Heart right ventricle (tissue), 16 donors: ENCODE measurements at regions not wholly inside any gene's neighbourhood (a gene's known extent, or its start where the extent isn't known, plus 50 kb on each side); places are given as distances from the start of the nearest gene placed in this dataset.
A peak's percentile ranks its signal among the peaks of the same experiment; 100 is the strongest.

ENCODE experiments used
- ATAC-seq, 8 donors: fragments of 200-7000 bp; cut with Tn5 transposase; one replicate each; pipeline ENCODE4 v1.9.1; 2020; ENCODE audit warnings: mild to moderate bottlenecking in 8 of 8, moderate library complexity in 8 of 8, moderate number of reproducible peaks in 1 of 8
- DNase-seq, 2 donors: peaks; one replicate each; pipeline ENCODE4 v3.0.0-alpha.2; 2020
- H3K27ac ChIP-seq, 10 donors: fragments of 200-600 bp; sonication (generic) in 2 of 10; one replicate each; pipeline versions ENCODE4 v1.5.0 to v1.8.0; 2020 to 2022; ENCODE audit warnings: mild to moderate bottlenecking in 3 of 10
- H3K27me3 ChIP-seq, 7 donors: fragments of 200-600 bp; one replicate each; pipeline ENCODE4 v1.8.0; 2021 to 2022; ENCODE audit warnings: mild to moderate bottlenecking in 2 of 7
- H3K36me3 ChIP-seq, 9 donors: fragments of 200-600 bp; sonication (generic) in 1 of 9; one replicate each; pipeline versions ENCODE4 v1.5.0 to v1.8.0; 2020 to 2022; ENCODE audit warnings: mild to moderate bottlenecking in 2 of 9
- H3K4me1 ChIP-seq, 9 donors: fragments of 200-600 bp; sonication (generic) in 1 of 9; one replicate each; pipeline versions ENCODE4 v1.5.0 to v1.8.0; 2020 to 2022; ENCODE audit warnings: mild to moderate bottlenecking in 4 of 9
- H3K4me3 ChIP-seq, 10 donors: fragments of 200-600 bp; sonication (generic) in 2 of 10; one replicate each; pipeline versions ENCODE4 v1.5.0 to v1.8.0; 2020 to 2022; ENCODE audit warnings: mild to moderate bottlenecking in 7 of 10, moderate library complexity in 2 of 10
- H3K9me3 ChIP-seq, 11 donors: fragments of 200-600 bp in 10 of 11; sonication (generic) in 2 of 11; one replicate each; pipeline versions ENCODE4 v1.5.0 to v1.8.0; 2013 to 2022; ENCODE audit warnings: mild to moderate bottlenecking in 2 of 11, control low read depth in 1 of 11, moderate library complexity in 1 of 11
- WGBS, 2 donors: extraction: QIAGEN DNeasy Blood & Tissue Kit; methylation state at CpG; one replicate each; pipeline ENCODE4 v1.1.7; 2013; ENCODE audit warnings: inconsistent platforms in 1 of 2; 5-methylcytosine and 5-hydroxymethylcytosine counted together
- intact Hi-C, 10 donors: fragments of 100-400 bp; cut with DNase I; formaldehyde crosslinking; loops; one replicate each; pipeline versions ENCODE4 v1.11.1 to v1.14.2; 2022
- TF ChIP-seq, protein P1 (sequence below), 9 donors: fragments of 200-600 bp; sonication (generic) in 2 of 9; IDR thresholded peaks; one replicate each; pipeline versions ENCODE4 v1.5.0 to v1.8.0; 2021 to 2022; ENCODE audit warnings: antibody characterized with exemption in 9 of 9, mild to moderate bottlenecking in 5 of 9, moderate library complexity in 1 of 9
- donor health status: Arrhythmogenic right ventricular cardiomyopathy.
- donor health status: ischemic (EF 13 %, LVEDD 7.1; RV severe dilation, severe dysfunction).
- donor health status: healthy with polysubstance abuse.
- donor health status: DM: no; HTN: yes; CAD: no.
- donor health status: DM: no; HTN: no; CAD: no.
- donor health status: ischemic (EF 25% LVEDD 6.9; RV normal size, moderate dysfunction).
- donor health status: ischemic (EF 25% LVEDD 5.7; RV mildly dilated, moderate dysfunction).
- donor health status: healthy.
- donor health status: DM: yes; HTN: yes; CAD: no.
- donor health status: Ischemic cardiomyopathy.
- donor health status: ischemic (EF 35%, LVEDD 5.7; RV mildly dilated, moderate dysfunction).
- donor health status: nonischemic (EF 11% LVEDD 7.7; RV severe dilation, severe dysfunction).
- donor health status: DM: yes; HTN: yes; CAD: no.
- donor health status: PGD.
- donor health status: ischemic (EF 29% LVEDD 5.4; RV normal size, mild dysfunction).
- donor health status: nonischemic (EF 23%, LVEDD 6.1; RV moderate dilation, normal function).

- TF ChIP-seq, protein P1, sequence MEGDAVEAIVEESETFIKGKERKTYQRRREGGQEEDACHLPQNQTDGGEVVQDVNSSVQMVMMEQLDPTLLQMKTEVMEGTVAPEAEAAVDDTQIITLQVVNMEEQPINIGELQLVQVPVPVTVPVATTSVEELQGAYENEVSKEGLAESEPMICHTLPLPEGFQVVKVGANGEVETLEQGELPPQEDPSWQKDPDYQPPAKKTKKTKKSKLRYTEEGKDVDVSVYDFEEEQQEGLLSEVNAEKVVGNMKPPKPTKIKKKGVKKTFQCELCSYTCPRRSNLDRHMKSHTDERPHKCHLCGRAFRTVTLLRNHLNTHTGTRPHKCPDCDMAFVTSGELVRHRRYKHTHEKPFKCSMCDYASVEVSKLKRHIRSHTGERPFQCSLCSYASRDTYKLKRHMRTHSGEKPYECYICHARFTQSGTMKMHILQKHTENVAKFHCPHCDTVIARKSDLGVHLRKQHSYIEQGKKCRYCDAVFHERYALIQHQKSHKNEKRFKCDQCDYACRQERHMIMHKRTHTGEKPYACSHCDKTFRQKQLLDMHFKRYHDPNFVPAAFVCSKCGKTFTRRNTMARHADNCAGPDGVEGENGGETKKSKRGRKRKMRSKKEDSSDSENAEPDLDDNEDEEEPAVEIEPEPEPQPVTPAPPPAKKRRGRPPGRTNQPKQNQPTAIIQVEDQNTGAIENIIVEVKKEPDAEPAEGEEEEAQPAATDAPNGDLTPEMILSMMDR (IDR thresholded peaks at IDR 0.05): no peak
- WGBS, 2 donors: 72 to 73% methylated on average over 3 of the region's 3 CpGs
- Histone ChIP-seq H3K36me3 (no peaks in the 10 kb centered on the region), H3K4me3 (no peak overlapping the region), H3K27ac (no peak overlapping the region), H3K4me1 (no peaks in the 10 kb centered on the region), H3K9me3 (no peaks in the 10 kb centered on the region), H3K27me3 (no peaks in the 10 kb centered on the region)
- no peak for DNase-seq
- ATAC-seq: peak in 1 of 8 donors; percentile 34
- intact Hi-C loops: no loop called here
These were observed 293.5 kb downstream of the SOX2 start for GRCh38 chr3:182005219-182005618.

- H3K9me3 ChIP-seq: no peaks in the 10 kb centered on the region
- intact Hi-C loops: no loop called here
- no peak overlapping the region for H3K27ac ChIP-seq
- no peaks in the 10 kb centered on the region for H3K4me1 ChIP-seq
- DNase-seq (no peak), ATAC-seq (no peak)
- WGBS, 2 donors: 24 to 46% methylated on average over 5 of the region's 5 CpGs
- H3K27me3 ChIP-seq: no peaks in the 10 kb centered on the region
- TF ChIP-seq, protein P1 (IDR thresholded peaks at IDR 0.05): no peak
- H3K36me3 ChIP-seq: no peaks in the 10 kb centered on the region
- no peak overlapping the region for H3K4me3 ChIP-seq
These were observed 294.0 kb downstream of the SOX2 start for GRCh38 chr3:182005701-182006100.

DNA sequence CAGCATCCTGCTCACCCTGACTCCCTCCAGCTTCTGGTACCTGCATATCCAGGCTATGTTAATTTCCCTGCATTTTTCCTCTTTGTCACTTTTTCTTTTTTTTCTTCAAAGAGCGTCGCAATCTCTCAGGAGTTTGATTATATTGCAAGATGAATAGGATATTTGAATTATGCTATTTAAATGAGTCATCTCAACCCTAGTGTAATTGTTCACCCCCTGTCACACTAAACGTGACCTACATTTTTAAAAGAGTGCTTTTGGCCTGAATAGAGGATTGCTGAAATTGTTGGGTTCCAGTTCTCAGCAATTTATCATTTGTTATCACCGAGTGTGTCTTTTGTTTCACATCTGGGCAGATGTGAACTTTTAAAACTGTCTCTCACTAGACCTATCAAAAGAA is 294.7 kb downstream of the SOX2 start:
- TF ChIP-seq, protein P1 (IDR thresholded peaks at IDR 0.05): no peak
- no peak for DNase-seq
- WGBS, 2 donors: 66 to 70% methylated on average over 4 of the region's 4 CpGs

DNA sequence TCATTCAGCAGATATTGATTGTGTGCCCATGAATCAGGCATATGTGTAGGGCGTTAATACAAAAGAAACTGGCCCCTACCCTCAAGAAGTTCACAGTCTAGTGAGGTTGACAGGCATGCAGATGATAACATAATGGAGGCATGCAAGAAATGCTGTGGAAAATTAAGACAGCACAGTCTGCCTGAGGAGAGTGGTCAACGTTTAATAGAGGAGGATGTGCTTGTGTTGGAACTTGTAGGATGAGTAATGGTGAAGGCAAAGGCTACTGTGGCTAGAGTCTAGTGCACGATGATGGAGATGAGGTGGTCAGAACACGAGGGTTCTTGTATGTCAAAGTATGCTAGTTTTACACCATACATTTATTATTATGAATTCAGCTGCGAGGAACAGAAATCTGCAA is 295.7 kb downstream of the SOX2 start:
- TF ChIP-seq, protein P1 (IDR thresholded peaks at IDR 0.05): no peak
- H3K36me3 ChIP-seq: no peaks in the 10 kb centered on the region
- H3K4me1 ChIP-seq: no peaks in the 10 kb centered on the region
- ATAC-seq: no peak
- 68 to 72% methylated on average over 5 of the region's 5 CpGs for WGBS, 2 donors
- H3K4me3 ChIP-seq: no peak overlapping the region
- no peaks in the 10 kb centered on the region for H3K9me3 ChIP-seq
- H3K27me3 ChIP-seq: no peaks in the 10 kb centered on the region
- no peak for DNase-seq
- H3K27ac ChIP-seq: no peak overlapping the region
- intact Hi-C loops: no loop called here

More for the DNA sequence above, 294.7 kb downstream of the SOX2 start:
- Histone ChIP-seq H3K27ac (no peak overlapping the region), H3K27me3 (no peaks in the 10 kb centered on the region), H3K9me3 (no peaks in the 10 kb centered on the region), H3K4me1 (no peaks in the 10 kb centered on the region), H3K4me3 (no peak overlapping the region), H3K36me3 (no peaks in the 10 kb centered on the region)
- intact Hi-C loops: no loop called here
- ATAC-seq: no peak

DNA sequence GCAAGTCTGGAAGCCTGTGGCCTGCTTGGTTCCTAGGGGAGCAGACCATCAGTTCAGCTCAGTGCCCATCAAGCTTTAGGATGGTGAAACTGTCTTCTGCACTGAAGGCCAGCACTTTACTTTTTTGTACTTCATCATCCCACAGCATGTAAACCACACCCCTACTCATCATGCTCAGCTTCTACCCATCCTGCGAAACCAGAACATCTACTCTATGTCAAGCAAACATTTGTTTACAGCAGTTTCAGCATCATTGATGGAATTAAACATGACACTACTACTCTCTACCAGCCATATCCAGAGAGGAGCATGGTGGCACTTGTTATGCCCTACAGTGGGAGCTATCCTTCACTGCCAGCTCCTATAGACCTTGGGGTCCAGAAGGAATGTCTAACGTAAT is 306.6 kb downstream of the SOX2 start:
- no peak for ATAC-seq
- intact Hi-C loops: no loop called here
- Histone ChIP-seq H3K27me3 (no peaks in the 10 kb centered on the region), H3K9me3 (no peaks in the 10 kb centered on the region), H3K4me1 (no peaks in the 10 kb centered on the region), H3K27ac (no peak overlapping the region), H3K4me3 (no peak overlapping the region), H3K36me3 (no peaks in the 10 kb centered on the region)
- 82 to 86% methylated on average over 2 of the region's 2 CpGs for WGBS, 2 donors
- no peak for DNase-seq
- TF ChIP-seq, protein P1 (IDR thresholded peaks at IDR 0.05): no peak
